Small intestine (tissue), 7 donors: ENCODE measurements at regions not wholly inside any gene's neighbourhood (a gene's known extent, or its start where the extent isn't known, plus 50 kb on each side); places are given as distances from the start of the nearest gene placed in this dataset.

Experiments
- DNase-seq, 2 donors: peaks; one replicate each; pipeline versions ENCODE4 v3.0.0 to v3.0.0-alpha.2; 2013
- FAIRE-seq: peaks from 2 replicates; lab custom pipeline; 2012; peaks lifted over from hg19 to GRCh38; lab: Jason Lieb, UNC
- H3K27ac ChIP-seq, 3 donors: one replicate each; pipeline ENCODE4 v1.5.1; 2013; ENCODE audit warnings: low read length in 2 of 3, mild to moderate bottlenecking in 2 of 3, control low read depth in 1 of 3, inconsistent platforms in 1 of 3, low read depth in 1 of 3, moderate library complexity in 1 of 3
- H3K27me3 ChIP-seq, 3 donors: one replicate each; pipeline ENCODE4 v1.6.1; 2013; ENCODE audit warnings: low read length in 3 of 3, inconsistent platforms in 1 of 3; ENCODE audit not compliant: control insufficient read depth in 3 of 3, insufficient read depth in 3 of 3
- H3K36me3 ChIP-seq, 3 donors: one replicate each; pipeline ENCODE4 v1.6.1; 2013; ENCODE audit warnings: low read length in 3 of 3, inconsistent platforms in 1 of 3, low read depth in 1 of 3, mild to moderate bottlenecking in 1 of 3, moderate library complexity in 1 of 3; ENCODE audit not compliant: control insufficient read depth in 3 of 3, insufficient read depth in 2 of 3
- H3K4me1 ChIP-seq, 3 donors: one replicate each; pipeline ENCODE4 v1.6.1; 2013; ENCODE audit warnings: low read length in 2 of 3, inconsistent platforms in 1 of 3, low read depth in 1 of 3, mild to moderate bottlenecking in 1 of 3, moderate library complexity in 1 of 3; ENCODE audit not compliant: control insufficient read depth in 3 of 3, insufficient read depth in 2 of 3
- H3K4me3 ChIP-seq, 3 donors: one replicate each; pipeline ENCODE4 v1.5.1; 2013; ENCODE audit warnings: low read length in 3 of 3, control low read depth in 1 of 3, inconsistent platforms in 1 of 3, low read depth in 1 of 3, mild to moderate bottlenecking in 1 of 3, moderate library complexity in 1 of 3
- H3K9me3 ChIP-seq, 2 donors: one replicate each; pipeline ENCODE4 v1.6.1; 2013; ENCODE audit warnings: low read depth in 1 of 2, low read length in 1 of 2; ENCODE audit not compliant: control insufficient read depth in 2 of 2, insufficient read depth in 1 of 2
- WGBS, 3 donors: extraction: QIAGEN DNeasy Blood & Tissue Kit; methylation state at CpG; one replicate each; pipeline ENCODE4 v1.1.7; 2013; 5-methylcytosine and 5-hydroxymethylcytosine counted together
- donor health status: healthy with polysubstance abuse.
- donor health status: control.
- donor health status: control.
- donor health status: Bipolar disorder and iron deficiency.
- donor health status: healthy.

GRCh38 chr1:101451888-101452287 is 215.1 kb downstream of the S1PR1 start:
- H3K4me1 ChIP-seq: no peaks in the 10 kb centered on the region
- 65 to 72% (median 67%) methylated on average over 6 of the region's 6 CpGs for WGBS, 3 donors
- H3K4me3 ChIP-seq: no peak overlapping the region
- no peaks in the 10 kb centered on the region for H3K36me3 ChIP-seq
- no peak overlapping the region for H3K27ac ChIP-seq
- DNase-seq (no peak), FAIRE-seq (no peak)
- no peaks in the 10 kb centered on the region for H3K27me3 ChIP-seq
- peaks cover 0 to 14% of the 10 kb centered on the region in 2 donors for H3K9me3 ChIP-seq

GRCh38 chr1:101452825-101453224 is 216.0 kb downstream of the S1PR1 start:
- FAIRE-seq: no peak

DNA sequence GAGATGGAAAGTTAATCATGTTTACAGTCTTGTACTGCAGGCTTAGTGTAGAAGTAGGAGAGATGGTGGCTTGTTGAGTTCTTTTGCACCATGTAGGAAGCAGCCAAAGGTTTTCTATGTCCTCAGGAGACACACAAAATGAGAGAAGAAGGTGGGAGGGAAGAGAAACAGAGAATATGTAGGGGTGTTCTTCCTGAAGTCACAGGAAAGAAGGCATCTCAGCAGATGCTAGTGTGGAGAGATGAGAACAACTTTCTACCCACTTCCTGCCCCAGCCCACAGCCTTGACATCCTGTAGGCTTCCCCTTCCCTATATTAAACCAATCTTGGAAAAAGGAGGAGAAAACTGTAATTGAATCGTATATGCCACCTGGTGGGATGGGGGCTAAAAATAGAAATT is 217.0 kb downstream of the S1PR1 start:
- H3K4me1 ChIP-seq: no peaks in the 10 kb centered on the region
- peaks cover 0 to 14% of the 10 kb centered on the region in 2 donors for H3K9me3 ChIP-seq
- DNase-seq (no peak), FAIRE-seq (no peak)
- H3K27me3 ChIP-seq: no peaks in the 10 kb centered on the region
- H3K36me3 ChIP-seq: no peaks in the 10 kb centered on the region
- H3K27ac ChIP-seq: no peak overlapping the region
- 38 to 64% (median 61%) methylated on average over 1 of the region's 1 CpG for WGBS, 3 donors
- no peak overlapping the region for H3K4me3 ChIP-seq

More at GRCh38 chr1:101452825-101453224, 216.0 kb downstream of the S1PR1 start:
- WGBS, 3 donors: 58 to 66% (median 65%) methylated on average over 12 of the region's 12 CpGs
- H3K27me3 ChIP-seq: no peaks in the 10 kb centered on the region
- peak in 1 of 2 donors; percentile 17 for DNase-seq
- no peaks in the 10 kb centered on the region for H3K36me3 ChIP-seq
- peaks cover 0 to 14% of the 10 kb centered on the region in 2 donors for H3K9me3 ChIP-seq
- H3K4me1 ChIP-seq: no peaks in the 10 kb centered on the region
- H3K4me3 ChIP-seq: no peak overlapping the region
- no peak overlapping the region for H3K27ac ChIP-seq

DNA sequence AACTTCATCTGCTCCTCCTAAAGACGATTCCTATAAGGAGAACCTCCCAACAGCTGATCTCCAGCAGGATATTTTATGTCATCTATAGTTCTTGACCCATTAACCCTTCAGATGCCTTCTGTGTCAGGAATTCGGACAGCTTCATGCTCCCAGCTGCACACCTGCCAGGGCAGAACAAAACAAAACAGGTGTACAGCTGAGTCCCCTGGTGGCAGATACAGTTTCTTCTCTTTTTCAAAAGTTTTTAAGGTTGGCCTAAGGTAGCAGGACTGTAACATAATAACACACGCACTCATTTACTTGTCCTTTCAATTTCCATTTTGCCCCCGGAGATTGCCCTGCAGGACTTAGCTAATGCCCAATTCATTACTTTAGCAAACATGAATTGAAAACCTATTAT is 218.3 kb downstream of the S1PR1 start:
- Histone ChIP-seq H3K9me3 (peaks cover 0 to 14% of the 10 kb centered on the region in 2 donors), H3K27me3 (no peaks in the 10 kb centered on the region), H3K36me3 (no peaks in the 10 kb centered on the region), H3K27ac (no peak overlapping the region), H3K4me1 (no peaks in the 10 kb centered on the region), H3K4me3 (no peak overlapping the region)
- FAIRE-seq (no peak), DNase-seq (no peak)
- 70 to 75% (median 70%) methylated on average over 4 of the region's 4 CpGs for WGBS, 3 donors

GRCh38 chr1:101460739-101461138 is 223.9 kb downstream of the S1PR1 start:
- DNase-seq: no peak
- no peaks in the 10 kb centered on the region for H3K36me3 ChIP-seq
- no peak overlapping the region for H3K4me3 ChIP-seq
- no peaks in the 10 kb centered on the region for H3K9me3 ChIP-seq
- no peak overlapping the region for H3K27ac ChIP-seq
- no peaks in the 10 kb centered on the region for H3K27me3 ChIP-seq
- H3K4me1 ChIP-seq: no peaks in the 10 kb centered on the region
- no peak for FAIRE-seq

DNA sequence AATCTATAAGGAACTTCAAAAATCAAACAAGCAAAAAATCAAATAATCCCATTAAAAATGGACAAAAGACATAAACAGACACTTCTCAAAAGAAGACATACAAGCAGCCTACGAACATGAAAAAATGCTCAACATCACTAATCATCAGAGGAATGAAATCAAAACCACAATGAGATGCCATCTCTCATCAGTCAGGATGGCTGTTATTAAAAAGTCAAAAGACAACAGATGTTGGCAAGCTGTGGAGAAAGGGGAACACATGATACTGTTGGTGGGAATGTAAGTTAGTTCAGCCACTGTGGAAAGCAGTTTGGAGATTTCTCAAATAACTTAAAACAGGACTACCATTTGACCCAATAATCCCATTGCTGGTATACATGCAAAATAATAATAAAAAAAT is 226.4 kb downstream of the S1PR1 start:
- Histone ChIP-seq H3K4me1 (no peaks in the 10 kb centered on the region), H3K36me3 (no peaks in the 10 kb centered on the region), H3K27ac (no peak overlapping the region), H3K9me3 (no peaks in the 10 kb centered on the region), H3K4me3 (no peak overlapping the region), H3K27me3 (no peaks in the 10 kb centered on the region)
- no peak for DNase-seq
- WGBS, 3 donors: 57 to 65% (median 64%) methylated on average over 1 of the region's 1 CpG
- no peak for FAIRE-seq

DNA sequence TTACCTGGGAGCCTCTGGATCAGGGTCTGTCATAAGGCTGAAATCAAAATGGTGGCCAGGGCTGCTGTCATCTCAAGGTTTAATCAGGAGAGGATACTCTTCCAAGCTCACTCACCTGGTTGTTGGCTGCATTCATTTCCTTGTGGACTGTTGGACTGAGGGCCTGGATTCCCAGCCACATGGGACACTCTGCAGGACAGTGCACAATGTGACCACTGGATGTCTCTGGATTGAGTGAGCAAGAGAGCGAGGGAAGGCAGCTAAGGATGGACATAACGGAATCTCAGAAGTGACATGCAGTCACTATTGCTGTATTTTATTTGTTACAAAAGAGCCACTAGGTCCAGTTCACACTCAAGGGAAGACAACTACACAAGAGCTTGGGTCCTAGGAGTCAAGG is 229.1 kb downstream of the S1PR1 start:
- no peaks in the 10 kb centered on the region for H3K36me3 ChIP-seq
- no peaks in the 10 kb centered on the region for H3K4me1 ChIP-seq
- no peak overlapping the region for H3K27ac ChIP-seq
- no peak overlapping the region for H3K4me3 ChIP-seq
- WGBS, 3 donors: 93 to 98% (median 97%) methylated on average over 2 of the region's 2 CpGs
- DNase-seq: no peak
- FAIRE-seq: no peak
- H3K27me3 ChIP-seq: no peaks in the 10 kb centered on the region
- no peaks in the 10 kb centered on the region for H3K9me3 ChIP-seq

GRCh38 chr1:101474039-101474665 is 237.3 kb downstream of the S1PR1 start:
- Histone ChIP-seq H3K27me3 (no peaks in the 10 kb centered on the region), H3K4me3 (no peak overlapping the region), H3K36me3 (no peaks in the 10 kb centered on the region), H3K9me3 (peaks cover 0 to 4% of the 10 kb centered on the region in 2 donors), H3K27ac (no peak overlapping the region), H3K4me1 (no peaks in the 10 kb centered on the region)
- DNase-seq (peak; percentile 1 to 6), FAIRE-seq (no peak)
- 0% methylated on average over 1 of the region's 1 CpG for WGBS, 3 donors

- 46 to 50% (median 48%) methylated on average over 1 of the region's 1 CpG for WGBS, 3 donors
- H3K4me1 ChIP-seq: no peaks in the 10 kb centered on the region
- no peak for DNase-seq
- no peak for FAIRE-seq
- no peak overlapping the region for H3K4me3 ChIP-seq
- no peaks in the 10 kb centered on the region for H3K27me3 ChIP-seq
- H3K27ac ChIP-seq: no peak overlapping the region
- H3K36me3 ChIP-seq: no peaks in the 10 kb centered on the region
- peaks cover 0 to 4% of the 10 kb centered on the region in 2 donors for H3K9me3 ChIP-seq
Measured at GRCh38 chr1:101476541-101476940, 239.7 kb downstream of the S1PR1 start.
